Vagina (tissue), 2 donors: ENCODE measurements at regions not wholly inside any gene's neighbourhood (a gene's known extent, or its start where the extent isn't known, plus 50 kb on each side); places are given as distances from the start of the nearest gene placed in this dataset.

Source experiments
- DNase-seq, 2 donors: peaks; one replicate each; pipeline ENCODE4 v3.0.0-alpha.2; 2017; ENCODE audit errors: extremely low spot score in 2 of 2
- H3K27ac ChIP-seq: fragments of 200-600 bp; sonication (generic); one replicate; pipeline ENCODE4 v1.5.1; 2019
- H3K27me3 ChIP-seq: fragments of 200-600 bp; sonication (generic); one replicate; pipeline ENCODE4 v1.5.1; 2019
- H3K36me3 ChIP-seq, 2 donors: fragments of 200-600 bp; sonication (generic); one replicate each; pipeline ENCODE4 v1.5.1; 2017 to 2019
- H3K4me1 ChIP-seq: fragments of 200-600 bp; sonication (generic); one replicate; pipeline ENCODE4 v1.5.1; 2019
- H3K4me3 ChIP-seq, 2 donors: fragments of 200-600 bp; sonication (generic); 1 replicate in 1 of 2; 2 replicates in 1 of 2; pipeline ENCODE4 v1.5.1; 2016 to 2019
- H3K9me3 ChIP-seq: fragments of 200-600 bp; sonication (generic); one replicate; pipeline ENCODE4 v1.5.1; 2019
- POLR2A ChIP-seq, 2 donors: fragments of 450-650 bp; IDR thresholded peaks; one replicate each; pipeline ENCODE4 v1.6.1; 2017; ENCODE audit warnings: antibody characterized with exemption in 2 of 2, mild to moderate bottlenecking in 2 of 2, moderate library complexity in 2 of 2
- POLR2AphosphoS5 ChIP-seq, 2 donors: sonication (generic); formaldehyde crosslinking; IDR thresholded peaks; one replicate each; pipeline ENCODE4 v1.9.0; 2017; ENCODE audit warnings: antibody characterized with exemption in 2 of 2, mild to moderate bottlenecking in 2 of 2, low read depth in 1 of 2; ENCODE audit not compliant: insufficient read depth in 1 of 2
- intact Hi-C: fragments of 100-400 bp; cut with DNase I; formaldehyde crosslinking; loops from one replicate; pipeline ENCODE4 v1.15.1; 2023
- TF ChIP-seq, protein P1 (sequence below), 3 experiments: fragments of 450-650 bp in 2 of 3; fragments of 200-600 bp in 1 of 3; sonication (generic) in 1 of 3; IDR thresholded peaks; one replicate each; pipeline ENCODE4 v1.5.1; 2017 to 2019; ENCODE audit warnings: antibody characterized with exemption in 3 of 3, mild to moderate bottlenecking in 2 of 3, moderate library complexity in 2 of 3

DNA sequence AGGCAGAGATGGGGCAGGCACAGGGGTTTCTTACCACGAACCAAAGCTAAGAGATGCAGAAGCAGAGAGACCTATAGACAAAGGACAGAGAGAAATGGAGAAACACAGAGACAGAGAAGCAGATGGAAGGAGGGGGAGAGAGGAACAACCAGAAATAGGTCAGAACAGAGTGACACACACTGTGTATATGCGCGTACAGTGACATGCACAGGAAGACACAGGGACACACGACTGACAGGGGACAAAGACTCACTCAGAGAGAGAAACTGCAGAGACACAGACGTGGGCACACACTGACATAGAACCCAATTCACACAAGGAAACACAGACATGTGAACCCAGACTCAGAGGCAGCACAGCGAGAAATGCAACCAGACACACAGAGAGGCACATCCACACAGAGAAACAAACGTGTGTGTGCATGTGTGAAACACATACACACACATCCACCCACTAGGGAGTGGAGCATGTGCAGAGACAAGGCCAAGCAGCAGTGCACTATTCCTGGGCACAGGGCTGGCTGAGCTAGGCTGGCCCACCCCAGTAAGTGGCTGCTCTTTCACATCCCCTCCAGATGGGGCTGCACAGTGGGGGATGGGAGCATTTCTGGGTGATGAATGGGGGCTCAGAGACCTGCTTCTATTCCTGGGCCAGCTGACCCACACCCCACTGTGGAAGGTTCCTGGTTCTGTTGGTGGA is 123.4 kb upstream of the CSF3R start:
- no peak for DNase-seq
- H3K4me1 ChIP-seq: no peaks in the 10 kb centered on the region
- TF ChIP-seq POLR2AphosphoS5 (IDR thresholded peaks at IDR 0.05; ENCODE audit: insufficient read depth in 1 of 2, low read depth in 1 of 2) (no peak), POLR2A (IDR thresholded peaks at IDR 0.05) (no peak)
- TF ChIP-seq, protein P1, sequence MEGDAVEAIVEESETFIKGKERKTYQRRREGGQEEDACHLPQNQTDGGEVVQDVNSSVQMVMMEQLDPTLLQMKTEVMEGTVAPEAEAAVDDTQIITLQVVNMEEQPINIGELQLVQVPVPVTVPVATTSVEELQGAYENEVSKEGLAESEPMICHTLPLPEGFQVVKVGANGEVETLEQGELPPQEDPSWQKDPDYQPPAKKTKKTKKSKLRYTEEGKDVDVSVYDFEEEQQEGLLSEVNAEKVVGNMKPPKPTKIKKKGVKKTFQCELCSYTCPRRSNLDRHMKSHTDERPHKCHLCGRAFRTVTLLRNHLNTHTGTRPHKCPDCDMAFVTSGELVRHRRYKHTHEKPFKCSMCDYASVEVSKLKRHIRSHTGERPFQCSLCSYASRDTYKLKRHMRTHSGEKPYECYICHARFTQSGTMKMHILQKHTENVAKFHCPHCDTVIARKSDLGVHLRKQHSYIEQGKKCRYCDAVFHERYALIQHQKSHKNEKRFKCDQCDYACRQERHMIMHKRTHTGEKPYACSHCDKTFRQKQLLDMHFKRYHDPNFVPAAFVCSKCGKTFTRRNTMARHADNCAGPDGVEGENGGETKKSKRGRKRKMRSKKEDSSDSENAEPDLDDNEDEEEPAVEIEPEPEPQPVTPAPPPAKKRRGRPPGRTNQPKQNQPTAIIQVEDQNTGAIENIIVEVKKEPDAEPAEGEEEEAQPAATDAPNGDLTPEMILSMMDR (IDR thresholded peaks at IDR 0.05): no peak

DNA sequence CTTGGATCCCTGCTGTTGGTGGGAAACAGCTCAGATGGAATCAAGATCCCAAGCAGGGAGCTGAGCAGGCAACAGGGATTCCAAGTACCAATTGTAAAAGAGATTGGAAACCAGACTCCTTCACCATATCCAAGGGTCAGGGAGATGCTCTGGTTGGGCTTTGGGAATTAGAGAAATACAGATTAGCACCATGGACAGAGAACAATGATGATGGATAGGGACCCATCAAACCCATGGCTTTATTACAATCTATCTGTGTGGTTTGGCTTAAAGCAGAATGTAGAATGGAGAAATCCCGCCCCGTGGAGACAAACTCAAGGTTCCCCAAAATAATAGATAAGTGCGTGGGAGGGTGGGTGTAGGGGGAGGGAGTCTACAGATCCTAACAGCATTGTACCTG is 120.7 kb upstream of the CSF3R start:
- TF ChIP-seq POLR2A (IDR thresholded peaks at IDR 0.05) (no peak), POLR2AphosphoS5 (IDR thresholded peaks at IDR 0.05; ENCODE audit: insufficient read depth in 1 of 2, low read depth in 1 of 2) (no peak)
- TF ChIP-seq, protein P1 (IDR thresholded peaks at IDR 0.05): no peak
- DNase-seq: no peak
- Histone ChIP-seq H3K36me3 (no peaks in the 10 kb centered on the region), H3K4me3 (no peak overlapping the region), H3K27ac (no peak overlapping the region), H3K4me1 (no peaks in the 10 kb centered on the region), H3K27me3 (no peaks in the 10 kb centered on the region), H3K9me3 (no peaks in the 10 kb centered on the region)
- intact Hi-C loops: no loop called here

More for the DNA sequence above, 123.4 kb upstream of the CSF3R start:
- H3K27me3 ChIP-seq: no peaks in the 10 kb centered on the region
- H3K9me3 ChIP-seq: no peaks in the 10 kb centered on the region
- no peak overlapping the region for H3K4me3 ChIP-seq
- intact Hi-C loops: no loop called here
- H3K36me3 ChIP-seq: no peaks in the 10 kb centered on the region
- no peak overlapping the region for H3K27ac ChIP-seq

DNA sequence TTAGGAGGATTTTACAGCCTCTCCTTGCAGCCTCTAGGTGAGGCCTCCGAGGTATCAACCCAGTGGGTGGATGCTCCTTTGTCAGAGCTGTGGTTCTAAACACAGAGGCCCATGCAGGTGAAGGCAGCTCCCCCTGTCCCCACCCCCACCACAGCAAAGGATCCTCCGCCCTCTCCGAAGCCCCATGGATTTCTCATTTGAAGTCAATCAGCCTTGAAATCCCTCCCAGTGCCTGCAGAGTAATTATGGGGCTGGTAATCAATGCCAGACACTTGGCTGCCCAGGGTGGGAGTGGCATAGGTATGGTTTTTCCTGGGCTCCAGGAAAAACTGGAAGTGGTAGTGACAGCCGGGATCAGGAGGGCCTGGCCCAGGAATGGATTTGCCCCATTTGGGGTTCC is 119.5 kb upstream of the CSF3R start:
- no peaks in the 10 kb centered on the region for H3K9me3 ChIP-seq
- H3K27ac ChIP-seq: no peak overlapping the region
- intact Hi-C loops: no loop called here
- H3K4me3 ChIP-seq: no peak overlapping the region
- no peaks in the 10 kb centered on the region for H3K36me3 ChIP-seq
- H3K4me1 ChIP-seq: no peaks in the 10 kb centered on the region
- TF ChIP-seq, protein P1 (IDR thresholded peaks at IDR 0.05): no peak
- TF ChIP-seq POLR2A (IDR thresholded peaks at IDR 0.05) (no peak), POLR2AphosphoS5 (IDR thresholded peaks at IDR 0.05; ENCODE audit: insufficient read depth in 1 of 2, low read depth in 1 of 2) (no peak)
- no peaks in the 10 kb centered on the region for H3K27me3 ChIP-seq
- no peak for DNase-seq

DNA sequence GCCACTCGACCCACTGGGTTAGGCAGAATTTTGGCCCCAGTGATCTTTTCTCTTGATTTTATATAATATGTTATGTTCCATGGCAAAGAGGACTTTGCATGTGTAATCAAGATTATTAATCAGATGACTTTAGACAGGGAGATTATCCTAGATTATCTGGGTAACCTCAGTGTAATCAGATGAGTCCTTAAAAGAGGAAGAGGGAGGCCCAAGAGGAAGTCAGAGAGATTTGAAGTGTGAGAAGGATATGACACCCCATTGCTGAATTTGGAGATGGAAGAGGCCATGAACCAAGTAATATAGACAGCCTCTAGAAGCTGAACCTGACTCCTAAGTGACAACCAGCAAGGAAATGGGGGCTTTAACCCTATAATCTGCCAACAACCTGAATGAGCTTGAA is 117.1 kb upstream of the CSF3R start:
- no peaks in the 10 kb centered on the region for H3K9me3 ChIP-seq
- intact Hi-C loops: no loop called here
- no peaks in the 10 kb centered on the region for H3K27me3 ChIP-seq
- no peak for DNase-seq
- H3K36me3 ChIP-seq: no peaks in the 10 kb centered on the region
- TF ChIP-seq POLR2A (IDR thresholded peaks at IDR 0.05): no peak
- TF ChIP-seq POLR2AphosphoS5 (IDR thresholded peaks at IDR 0.05; ENCODE audit: insufficient read depth in 1 of 2, low read depth in 1 of 2): no peak
- TF ChIP-seq, protein P1 (IDR thresholded peaks at IDR 0.05): no peak
- H3K27ac ChIP-seq: no peak overlapping the region
- H3K4me3 ChIP-seq: no peak overlapping the region
- H3K4me1 ChIP-seq: no peaks in the 10 kb centered on the region

DNA sequence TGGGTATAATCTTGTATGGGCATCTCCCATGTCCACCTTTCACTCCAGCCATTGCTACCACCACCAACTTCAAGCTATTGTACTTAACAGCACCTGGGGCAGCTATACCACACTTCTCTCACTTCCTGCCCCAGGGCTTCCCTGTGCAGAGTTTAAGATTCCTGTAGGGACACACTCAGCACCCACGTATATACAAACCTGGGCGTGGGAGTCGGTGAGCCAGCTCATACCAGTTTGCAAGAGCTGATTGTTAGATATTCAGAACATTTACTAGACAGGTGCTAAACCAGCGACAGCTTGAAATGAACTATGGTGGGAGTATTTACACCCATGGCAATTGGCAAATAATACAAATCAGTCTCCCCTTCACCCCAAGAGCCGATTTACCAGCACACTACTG is 114.8 kb upstream of the CSF3R start:
- Histone ChIP-seq H3K27ac (no peak overlapping the region), H3K4me3 (no peak overlapping the region), H3K36me3 (no peaks in the 10 kb centered on the region), H3K27me3 (no peaks in the 10 kb centered on the region), H3K4me1 (no peaks in the 10 kb centered on the region), H3K9me3 (no peaks in the 10 kb centered on the region)
- no peak for DNase-seq
- TF ChIP-seq, protein P1 (IDR thresholded peaks at IDR 0.05): no peak
- TF ChIP-seq POLR2A (IDR thresholded peaks at IDR 0.05): no peak
- intact Hi-C loops: no loop called here
